C1 segment of cervical spinal cord (tissue), 14 donors: ENCODE measurements at regions not wholly inside any gene's neighbourhood (a gene's known extent, or its start where the extent isn't known, plus 50 kb on each side); places are given as distances from the start of the nearest gene placed in this dataset.
"Not testable (repeated sequence)": the region's sequence is repeated elsewhere in the genome, so short reads cannot be mapped to it uniquely, and the experiment has no call there.

Source experiments
- DNase-seq, 14 donors: peaks; one replicate each; lab custom pipeline; 2025; lab: John Stamatoyannopoulos, UW

DNA sequence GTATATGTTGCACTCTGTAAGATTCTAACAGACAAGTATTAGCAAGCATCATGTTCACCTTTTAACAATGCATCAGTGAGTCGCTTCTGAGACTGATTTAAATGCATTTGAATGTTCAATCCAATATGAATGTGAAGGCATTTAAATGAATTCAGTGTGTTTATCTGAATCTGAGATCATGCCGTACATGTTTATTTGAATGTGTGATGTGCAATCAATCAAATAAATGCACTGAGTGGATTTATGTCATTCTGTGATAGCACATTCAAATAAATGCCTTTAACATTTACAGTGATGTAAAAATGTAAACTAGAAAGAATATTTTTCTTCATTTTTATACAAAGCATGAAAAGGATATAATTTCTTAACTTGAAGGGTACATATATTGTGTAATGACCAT, 1063.5 kb upstream of the NUDT12 start:
- DNase-seq: no peak

DNA sequence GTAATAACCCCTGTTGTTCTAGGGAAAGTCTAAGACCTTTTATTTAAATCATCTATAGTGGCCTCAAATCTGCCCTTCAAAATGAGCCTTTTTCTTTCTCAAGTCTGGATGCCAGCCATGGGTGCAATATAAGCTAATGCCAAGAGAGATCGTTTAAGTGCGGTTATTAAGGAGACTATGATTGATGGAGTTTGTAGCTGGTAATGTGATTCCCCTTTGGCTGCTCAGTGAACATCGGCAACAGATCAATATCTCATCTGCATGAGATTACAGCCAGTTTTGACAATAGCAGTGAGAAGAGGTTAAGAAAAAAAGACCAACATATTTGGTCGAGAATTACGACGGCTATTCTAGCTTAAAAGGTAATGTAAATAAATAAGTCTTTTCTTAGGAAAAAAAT, 1049.4 kb upstream of the NUDT12 start:
- no peak for DNase-seq

DNA sequence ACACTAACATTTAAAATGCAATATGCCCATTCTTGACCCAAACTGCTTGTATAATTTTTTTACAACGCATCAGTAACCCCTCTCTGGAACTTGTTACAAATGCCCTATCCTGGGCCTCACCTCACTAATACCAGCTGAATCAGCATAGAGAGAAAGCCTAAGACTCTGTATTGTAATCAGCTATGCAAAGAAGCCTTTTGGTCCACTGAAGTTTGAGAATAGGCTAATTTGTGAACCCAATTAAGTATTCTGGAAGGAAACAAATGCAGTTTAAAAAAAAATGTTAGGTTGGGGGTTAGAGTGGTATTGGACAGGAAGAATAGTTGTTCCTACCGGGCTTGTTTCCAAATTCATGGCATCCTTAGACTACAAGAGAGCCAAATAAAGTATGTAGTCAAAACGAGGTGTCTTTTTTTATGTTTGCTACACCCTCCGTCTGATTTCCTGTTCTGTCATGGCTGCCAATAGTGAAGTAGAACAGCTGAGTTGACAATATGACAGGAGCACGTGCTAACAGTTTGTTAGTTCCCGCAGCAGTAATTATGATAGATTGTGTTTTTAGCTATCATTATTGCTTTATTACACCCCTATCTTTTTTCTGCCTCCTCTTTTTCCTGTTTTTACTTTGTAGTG, 1048.7 kb upstream of the NUDT12 start:
- DNase-seq: no peak

DNA sequence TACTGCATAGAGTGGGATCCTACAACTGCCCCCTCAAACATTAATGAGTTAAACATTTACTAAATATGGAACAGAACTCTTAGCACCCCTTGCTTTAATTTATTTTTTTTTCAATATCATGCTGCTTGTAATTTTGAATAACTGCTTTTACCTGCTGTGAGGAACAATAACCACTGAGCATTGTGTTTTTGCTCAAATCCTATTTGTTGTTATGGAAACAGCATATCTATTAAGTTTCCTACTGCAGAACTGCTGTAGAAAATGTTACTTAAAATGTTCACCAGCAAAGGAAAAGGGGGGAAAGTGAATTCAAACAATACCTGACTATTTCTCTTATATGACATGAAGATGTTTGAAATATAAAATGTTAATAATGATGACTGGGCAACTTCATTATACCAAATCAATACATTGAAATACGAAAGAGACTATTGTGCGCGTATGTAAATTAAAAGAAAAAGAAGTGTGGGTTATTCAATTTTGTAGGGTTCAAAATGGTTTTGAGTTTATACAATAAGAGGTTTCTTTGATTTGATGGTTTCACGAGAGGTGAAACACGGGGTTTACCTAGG, 1043.8 kb upstream of the NUDT12 start:
- DNase-seq: no peak

DNA sequence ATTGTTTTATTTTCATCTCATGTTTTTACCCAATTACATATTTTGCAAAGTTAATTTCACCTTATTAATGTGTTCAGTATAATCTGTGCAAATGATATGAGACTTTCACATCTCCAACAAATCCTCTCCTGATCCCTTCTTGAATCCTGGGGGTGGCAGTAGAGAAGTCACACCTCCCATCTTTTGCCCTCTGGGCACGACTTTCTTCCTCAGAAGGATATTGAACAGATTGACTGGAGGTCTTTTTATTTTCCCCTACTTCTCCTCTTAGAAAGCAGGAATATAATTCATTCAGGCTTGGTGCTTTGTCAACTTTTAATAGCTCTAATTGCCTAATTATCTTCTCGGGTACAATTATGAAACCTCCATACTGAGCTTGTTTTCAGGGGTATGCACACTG, 1037.1 kb upstream of the NUDT12 start:
- no peak for DNase-seq

DNA sequence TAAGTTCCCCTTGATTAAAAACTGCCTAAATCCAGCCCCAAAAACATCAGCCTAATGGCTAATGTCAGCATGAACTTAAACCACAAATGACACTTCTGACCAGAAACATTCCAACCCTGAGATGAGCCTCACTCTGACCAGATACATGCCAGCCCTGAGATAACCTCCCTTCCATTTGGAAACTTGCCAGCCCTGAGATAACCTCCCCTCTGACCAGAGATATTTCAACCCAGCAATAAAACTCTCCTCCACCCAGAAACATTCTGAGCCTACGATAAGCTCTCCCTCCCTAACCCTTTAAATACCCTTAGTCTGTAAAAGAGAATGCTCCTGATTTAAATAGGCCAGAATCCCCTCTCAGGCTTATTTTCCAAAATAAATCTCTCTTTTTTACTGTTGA, 1035.7 kb upstream of the NUDT12 start:
- DNase-seq: no peak

DNA sequence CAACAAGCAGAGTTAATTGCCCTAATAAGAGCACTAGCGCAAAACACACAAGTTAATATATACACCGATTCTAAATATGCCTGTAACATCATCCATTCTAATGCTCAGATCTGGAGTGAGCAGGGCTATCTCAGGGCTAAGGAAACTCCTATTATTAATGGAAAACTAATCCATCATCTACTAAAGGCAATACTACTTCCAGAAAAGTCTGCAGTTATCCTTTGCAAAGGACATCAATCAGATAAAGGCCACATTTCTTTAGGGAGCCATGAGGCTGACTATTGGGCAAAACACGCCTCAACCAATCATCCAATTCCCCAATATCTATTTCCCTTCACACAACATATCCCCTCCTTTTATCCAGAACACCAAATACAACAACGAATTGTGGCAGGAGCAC, 1032.3 kb upstream of the NUDT12 start:
- DNase-seq: no peak

DNA sequence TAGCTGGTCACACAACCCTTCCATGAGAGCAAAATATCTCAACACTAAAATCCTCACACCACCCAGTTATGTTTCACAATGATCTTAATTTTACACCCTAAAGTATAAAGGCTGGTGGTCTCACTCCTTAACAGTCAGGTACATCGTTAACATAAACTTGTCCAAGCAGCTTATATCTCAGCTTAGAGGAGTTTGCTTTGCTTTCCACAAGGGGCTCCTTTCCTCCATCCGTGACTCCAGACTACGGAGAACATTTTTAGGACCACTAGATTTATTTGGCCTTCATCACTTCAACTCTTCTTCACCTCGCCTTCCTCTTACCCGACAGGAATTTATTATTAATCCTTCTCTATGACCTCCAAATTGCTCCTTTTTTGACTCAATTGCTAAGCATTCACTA, 1014.1 kb upstream of the NUDT12 start:
- no peak for DNase-seq

DNA sequence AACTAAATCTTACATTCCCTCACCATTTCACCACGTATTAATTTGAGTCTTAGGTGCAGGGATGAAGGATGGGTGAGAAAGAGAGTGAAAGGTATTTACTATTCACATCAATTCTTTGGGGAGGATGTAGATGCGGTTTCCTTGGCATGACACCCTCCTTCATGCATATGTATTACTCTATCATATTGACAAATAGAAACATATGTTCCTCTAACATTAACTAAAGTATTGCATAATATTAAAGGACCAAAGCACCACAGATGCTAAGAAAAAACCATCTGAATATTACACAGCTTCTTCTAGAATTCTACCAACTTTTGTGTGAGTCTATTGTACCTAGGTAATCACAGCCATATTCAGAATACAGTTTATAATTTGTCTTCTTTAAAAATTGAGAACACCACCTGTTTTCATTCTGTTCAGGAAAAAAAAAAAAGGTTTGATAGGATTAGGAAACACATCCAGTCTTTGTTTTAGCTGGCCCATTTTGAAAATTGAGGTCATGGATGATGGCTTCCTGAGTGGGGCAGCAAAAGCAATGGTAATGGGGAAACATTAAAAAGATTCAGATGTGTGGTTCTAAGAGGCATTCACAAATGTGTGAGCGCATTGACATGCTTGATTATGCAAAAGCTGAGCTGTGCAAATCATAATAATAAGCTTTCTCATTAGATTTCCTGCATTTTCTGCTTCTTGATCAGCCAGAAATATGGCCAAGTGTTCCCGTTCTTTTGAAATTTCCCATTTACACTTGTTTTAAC, 1011.5 kb upstream of the NUDT12 start:
- no peak for DNase-seq

DNA sequence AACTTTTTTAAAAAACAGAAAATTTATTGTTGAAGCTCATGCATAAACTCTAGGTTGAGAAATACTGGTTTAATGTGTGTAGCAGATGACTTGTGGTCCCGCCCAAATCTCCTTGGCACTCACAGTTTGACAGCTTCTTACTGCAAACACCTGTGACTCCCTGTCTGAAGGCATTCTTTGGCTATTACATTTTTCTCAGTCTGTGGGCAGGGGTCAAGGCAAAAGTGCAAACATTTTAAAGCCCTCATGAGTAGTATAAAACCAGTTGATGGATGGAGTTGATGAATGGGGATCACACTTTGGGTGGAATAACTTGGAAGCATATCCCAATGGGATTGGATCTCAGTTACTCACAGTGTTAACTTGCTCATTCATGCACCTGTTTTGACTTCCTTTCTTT, 1007.0 kb upstream of the NUDT12 start:
- no peak for DNase-seq

DNA sequence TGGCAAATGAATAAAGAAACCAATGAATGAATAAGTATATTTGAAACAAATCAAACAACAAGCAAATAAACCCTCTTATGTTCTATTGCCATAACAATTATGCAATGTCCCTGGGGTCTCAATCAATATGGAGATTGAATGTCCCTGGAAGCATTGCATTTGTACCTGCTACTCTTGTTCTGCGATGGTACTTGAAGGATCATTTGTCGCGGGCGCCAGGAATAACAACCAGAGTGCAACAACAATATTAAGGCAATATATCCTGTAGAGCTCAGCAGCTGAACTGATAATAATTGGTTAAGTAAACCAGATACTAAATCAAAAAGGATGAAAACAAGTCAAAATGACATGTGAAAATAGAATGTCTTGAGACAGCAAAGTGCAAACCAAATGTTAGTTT, 1001.9 kb upstream of the NUDT12 start:
- DNase-seq: no peak

DNA sequence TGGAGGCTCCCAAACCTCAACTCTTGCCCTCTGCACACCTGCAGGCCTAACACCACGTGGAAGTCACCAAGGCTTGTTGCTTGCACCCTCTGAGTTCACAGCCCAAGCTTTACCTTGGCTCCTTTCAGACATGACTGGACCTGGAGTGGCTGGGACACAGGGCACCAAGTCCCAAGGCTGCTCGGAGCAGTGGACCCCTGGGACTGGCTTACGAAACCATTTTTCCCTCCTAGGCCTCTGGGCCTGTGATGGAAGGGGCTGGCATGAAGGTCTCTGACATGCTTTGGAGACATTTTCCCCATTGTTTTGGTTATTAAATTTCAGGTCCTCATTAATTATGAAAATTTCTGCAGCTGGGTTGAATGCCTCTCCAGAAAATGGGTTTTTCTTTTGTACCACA, 994.4 kb upstream of the NUDT12 start:
- DNase-seq: no peak

DNA sequence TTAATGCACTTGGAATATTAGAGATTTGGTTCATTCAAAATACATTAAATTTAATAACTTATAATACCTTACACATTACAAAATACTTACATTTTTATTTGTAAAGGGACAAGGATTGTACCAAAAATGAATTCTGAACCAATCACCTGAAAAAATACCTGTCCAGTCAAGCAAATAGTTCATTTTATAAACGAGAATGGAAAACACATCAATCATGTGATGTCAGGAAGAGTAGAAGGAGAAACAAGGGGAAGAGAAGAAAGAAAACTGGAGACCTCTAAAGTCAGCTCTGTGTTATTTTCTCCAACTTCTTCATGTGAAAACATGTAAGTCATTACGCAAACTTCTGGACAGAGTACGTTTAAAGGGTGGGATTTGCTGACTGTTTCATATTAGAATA, 989.0 kb upstream of the NUDT12 start:
- DNase-seq: no peak

DNA sequence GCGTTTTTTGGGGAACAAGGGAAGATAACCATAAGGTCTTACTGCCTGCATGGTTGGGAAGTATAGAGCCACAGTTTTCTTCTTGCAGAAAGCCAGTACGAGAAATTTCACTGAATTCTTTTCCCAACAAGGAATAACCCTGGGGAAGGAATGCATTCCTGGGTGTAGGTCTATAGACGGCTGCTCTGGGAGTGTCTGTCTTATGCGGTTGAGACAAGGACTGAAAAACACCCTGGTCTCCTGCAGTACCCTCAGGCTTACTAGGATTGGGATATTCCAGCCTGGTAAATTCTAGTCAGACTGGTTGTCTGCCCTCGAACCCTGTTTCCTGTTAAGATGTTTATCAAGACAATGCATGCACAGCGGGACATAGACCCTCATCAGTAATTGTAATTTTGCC, 984.3 kb upstream of the NUDT12 start:
- not testable (repeated sequence) for DNase-seq

DNA sequence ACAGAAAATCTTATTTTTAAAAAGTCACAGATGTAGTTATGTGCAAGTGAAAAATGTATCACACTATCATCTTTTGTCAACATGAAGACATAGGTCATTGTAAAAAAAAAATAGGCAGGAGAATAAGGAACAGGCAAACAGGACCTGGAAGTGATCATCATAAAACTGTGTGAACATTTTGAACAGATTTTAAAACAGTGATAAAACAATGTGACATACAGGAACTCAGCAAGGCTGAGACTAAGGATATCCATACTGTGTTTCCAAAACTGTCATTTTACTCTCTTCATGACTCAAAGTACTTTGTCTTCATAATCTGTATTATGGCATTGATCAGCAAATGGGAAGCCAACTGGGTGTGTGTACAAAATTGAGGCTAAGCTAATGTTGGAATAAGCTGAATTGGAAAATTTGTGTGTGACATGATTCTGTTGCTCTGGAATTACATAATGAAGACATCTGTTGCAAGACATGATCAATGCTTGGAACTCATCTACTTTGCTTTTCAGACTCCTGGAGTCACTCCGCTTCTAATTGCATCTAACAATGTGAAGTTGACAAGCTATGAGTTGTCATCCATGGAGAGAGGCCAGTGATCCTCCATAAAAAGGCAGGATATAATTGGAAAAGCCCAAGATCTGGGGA, 978.7 kb upstream of the NUDT12 start:
- DNase-seq: no peak

DNA sequence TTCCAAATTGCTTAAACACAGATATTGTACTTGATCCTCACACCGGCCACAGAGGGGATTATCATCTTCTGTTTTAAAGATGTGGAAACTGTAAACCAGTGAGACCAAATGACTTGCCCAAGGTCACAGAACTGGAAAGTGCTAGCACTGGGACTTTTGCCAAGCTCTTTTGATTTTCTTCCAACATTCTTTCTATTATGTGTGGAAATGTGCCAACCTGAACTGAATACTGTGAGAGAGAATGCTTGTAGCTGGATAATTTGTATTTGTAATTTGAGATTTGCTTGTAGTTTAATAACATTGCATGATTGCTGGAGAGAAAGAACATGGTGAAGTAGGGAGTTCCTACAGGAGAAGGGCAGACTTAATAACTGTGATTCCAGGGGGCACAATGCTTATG, 977.9 kb upstream of the NUDT12 start:
- DNase-seq: no peak

DNA sequence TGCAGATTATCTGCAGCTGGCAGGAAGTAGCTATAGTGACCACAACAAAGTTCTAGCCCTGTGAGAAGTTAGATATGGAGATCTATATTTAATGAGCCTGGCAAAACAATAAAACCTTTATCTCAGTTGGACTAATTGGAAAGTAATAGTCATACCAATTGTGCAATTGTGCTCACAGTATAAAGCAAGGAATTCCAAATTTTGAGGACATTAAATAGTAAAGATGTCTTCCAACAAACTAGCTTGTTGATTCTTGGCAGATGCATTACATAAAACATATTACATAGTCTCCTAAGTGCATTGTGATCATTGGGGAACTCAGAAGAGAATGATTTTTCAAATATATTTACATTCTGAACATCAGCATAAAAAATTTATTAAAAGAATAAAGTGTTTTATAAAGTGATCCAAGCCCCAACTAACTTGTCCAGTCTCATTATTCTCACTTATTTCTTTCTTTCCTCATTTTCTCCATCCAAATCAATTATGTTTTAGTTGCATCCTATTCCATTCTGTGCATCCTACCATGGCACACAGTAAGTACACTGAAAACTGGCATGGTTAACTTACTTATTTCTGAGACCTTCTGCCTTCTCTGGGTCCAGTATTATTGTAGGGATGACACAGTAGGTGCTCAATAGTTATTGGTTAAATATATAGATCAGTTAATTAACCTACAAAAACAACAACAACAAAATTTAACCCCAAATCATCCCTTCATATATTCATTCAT, 977.2 kb upstream of the NUDT12 start:
- DNase-seq: no peak

DNA sequence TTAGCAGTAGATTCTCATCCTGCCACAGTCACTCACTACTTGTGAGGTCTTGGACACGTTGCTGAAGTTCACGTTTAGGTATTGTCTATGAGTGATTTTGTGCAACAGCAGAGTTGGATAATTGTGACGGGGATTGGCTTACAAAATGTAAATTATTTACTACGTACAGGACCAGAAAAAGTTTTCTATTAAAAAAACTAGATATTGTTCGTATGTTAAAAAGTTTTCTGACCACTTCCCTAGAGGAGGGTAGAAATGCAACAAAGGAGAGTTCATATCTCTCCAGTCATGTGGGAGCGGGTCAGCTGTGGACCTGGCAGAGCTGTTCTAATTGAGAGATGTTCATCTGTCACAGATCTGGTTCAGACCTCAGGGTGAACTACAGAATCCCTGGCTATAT, 976.1 kb upstream of the NUDT12 start:
- no peak for DNase-seq

DNA sequence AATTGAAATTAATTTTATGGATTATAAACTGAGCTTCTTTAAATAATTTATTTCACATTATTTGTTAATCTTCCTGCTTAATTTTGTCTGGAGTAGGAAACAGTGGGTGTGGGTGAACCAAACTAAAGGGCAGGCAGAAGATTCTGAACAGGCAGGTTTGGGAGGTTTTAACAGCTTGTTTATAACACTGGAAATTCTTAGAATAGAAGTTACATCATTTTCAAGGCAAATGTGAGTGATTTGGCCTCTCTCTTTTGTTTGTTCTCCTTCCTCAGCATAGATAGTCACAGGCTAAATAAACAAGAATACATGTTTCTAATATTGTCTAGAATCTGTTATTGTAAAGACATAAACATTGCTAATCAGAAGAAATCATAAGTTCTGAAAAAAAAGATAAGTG, 970.9 kb upstream of the NUDT12 start:
- DNase-seq: no peak

DNA sequence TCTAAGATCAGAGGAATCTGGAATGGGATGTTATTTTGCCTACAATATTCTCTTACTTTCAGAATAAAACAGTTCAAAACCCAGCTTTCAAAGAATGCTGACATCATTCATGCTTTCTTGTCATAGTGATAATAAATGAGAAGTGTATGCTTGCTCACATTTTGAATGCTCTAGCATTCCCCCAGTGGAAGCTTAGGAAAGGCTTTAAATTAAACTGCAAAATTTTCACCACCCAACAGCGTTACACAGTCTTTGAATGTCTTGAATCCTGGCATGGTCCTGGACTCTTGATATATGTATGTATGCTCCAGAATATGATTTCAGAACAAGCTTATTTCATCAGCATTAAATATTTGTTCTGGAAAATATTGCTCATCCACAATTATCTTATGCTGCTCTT, 964.3 kb upstream of the NUDT12 start:
- no peak for DNase-seq

DNA sequence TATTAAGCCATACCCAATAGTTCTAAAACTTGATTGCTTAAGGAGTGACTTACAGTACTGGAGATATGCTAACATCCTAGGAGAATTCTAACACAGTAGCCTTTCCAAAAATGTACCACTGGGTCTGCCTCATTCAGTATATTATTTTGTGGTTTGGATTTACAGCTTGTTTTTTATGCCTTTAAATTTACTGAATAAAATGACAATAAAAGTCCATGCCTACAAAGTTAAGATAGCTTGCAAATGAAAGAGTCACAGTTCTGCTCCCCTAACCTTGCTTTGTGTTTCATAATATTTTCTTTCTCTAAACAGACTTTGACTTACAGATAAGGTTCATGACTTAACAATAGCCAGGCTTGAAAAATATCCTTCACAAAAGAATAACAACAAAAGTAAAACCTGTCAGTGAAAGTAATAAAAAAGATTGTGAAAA, 951.1 kb upstream of the NUDT12 start:
- DNase-seq: no peak

DNA sequence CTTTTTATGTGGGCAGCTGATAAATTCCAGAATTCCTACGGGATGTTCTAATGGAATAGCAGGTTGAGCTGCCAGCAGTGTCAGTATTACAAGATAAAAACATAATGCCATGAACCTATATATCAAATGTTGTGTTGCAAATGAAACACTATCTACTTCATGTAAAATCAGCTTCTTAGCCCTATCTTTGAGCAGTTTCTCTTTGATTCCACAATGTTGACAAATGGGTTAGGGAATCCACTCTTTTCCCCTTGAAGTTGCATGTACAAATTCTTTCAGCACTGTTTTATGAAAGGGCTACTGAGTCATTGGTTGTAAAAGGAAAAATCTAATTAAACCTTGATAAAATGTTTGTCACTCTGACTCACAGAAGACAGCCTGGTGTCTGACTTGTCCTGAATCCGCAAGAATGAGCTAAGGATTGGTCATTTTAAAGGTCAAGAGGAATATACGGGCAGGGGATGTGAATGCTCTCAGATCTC, 950.6 kb upstream of the NUDT12 start:
- no peak for DNase-seq
